CD4-positive, alpha-beta T cell treated with Interleukin-17A for 4 hours (primary cell): ENCODE measurements at regions not wholly inside any gene's neighbourhood (a gene's known extent, or its start where the extent isn't known, plus 50 kb on each side); places are given as distances from the start of the nearest gene placed in this dataset.
A peak's percentile ranks its signal among the peaks of the same experiment; 100 is the strongest.
"Not testable (repeated sequence)": the region's sequence is repeated elsewhere in the genome, so short reads cannot be mapped to it uniquely, and the experiment has no call there.

Experiments used
- DNase-seq: peaks from one replicate; pipeline ENCODE4 v3.0.0-alpha.2; 2020; ENCODE audit warnings: mixed read lengths

DNA sequence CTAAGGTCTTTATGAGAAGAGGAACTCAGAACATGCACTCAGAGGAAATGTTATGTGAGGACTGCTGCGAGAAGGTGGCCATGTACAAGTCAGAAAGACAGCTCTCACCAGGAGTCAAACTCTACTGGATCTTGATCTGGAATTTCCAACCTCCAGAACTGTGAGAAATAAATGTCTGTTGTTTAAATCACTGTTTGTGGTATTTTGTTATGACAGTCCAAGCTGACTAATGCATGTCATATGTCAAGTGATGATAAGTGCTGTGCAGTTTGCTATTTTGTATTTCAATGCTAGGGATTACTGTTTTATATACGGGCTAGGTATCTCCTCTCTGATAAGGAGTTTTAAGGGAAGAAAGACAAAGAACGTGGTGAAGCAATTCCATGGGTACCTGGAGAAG lies 162.3 kb downstream of the CPEB2 start:
- no peak for DNase-seq

- DNase-seq = no peak
Observed at GRCh38 chr4:15167743-15168142, 165.5 kb downstream of the CPEB2 start.

DNA sequence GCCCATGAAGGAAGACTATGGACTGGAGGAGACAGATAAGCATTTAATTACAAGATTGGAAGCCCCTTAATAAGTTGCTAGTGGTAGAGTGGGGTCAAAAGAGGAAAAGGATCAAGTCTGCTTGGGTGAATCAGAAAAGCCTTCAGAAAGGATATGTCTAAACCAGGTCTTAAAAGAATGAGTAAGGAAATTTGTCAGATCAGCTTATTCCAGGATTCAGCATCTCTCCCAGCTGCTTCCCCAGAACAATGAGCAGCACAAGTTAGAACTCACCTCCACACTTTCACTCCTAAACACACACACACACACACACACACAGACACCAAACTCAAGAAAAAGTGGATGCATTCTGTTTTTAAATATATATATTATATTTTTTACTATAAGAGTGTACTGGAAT lies 166.5 kb downstream of the CPEB2 start:
- no peak for DNase-seq

DNA sequence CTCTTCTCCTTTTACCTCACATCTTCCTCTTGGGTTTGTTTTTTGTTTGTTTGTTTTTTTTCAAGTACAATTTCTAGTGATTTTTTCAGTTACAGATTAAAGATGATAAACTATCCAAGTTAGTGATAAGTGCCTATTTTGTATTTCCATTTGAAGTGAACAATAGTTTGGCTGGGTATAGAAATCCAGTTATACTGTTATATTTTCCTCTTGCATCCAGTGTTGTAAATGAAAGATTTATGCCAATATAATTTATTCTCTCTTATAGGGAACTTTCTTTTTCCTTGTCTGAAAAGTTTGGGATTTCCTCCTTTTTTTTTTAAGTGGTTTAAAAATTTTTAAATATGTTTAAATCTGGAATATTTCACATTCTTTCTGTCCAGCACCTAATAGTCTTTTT lies 169.4 kb downstream of the CPEB2 start:
- DNase-seq = no peak

DNA sequence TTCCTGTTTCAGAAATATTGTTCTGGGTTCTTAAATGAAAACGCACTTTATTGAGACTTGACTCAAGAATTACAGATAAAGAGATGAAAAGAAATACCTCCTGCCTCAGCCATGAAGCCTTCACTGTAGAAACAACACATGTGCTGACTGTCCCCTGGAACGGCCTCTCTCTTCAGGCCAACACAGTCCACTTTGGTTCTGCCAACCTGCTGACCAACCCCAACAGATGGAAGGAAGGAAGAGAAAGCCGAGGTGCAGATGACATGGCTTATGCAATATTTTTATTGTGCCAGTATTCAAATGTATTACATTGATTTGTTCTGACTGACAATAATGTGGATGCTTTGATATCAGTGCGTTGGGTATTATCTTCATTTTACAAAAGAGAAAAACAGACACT lies 171.0 kb downstream of the CPEB2 start:
- DNase-seq = no peak

DNA sequence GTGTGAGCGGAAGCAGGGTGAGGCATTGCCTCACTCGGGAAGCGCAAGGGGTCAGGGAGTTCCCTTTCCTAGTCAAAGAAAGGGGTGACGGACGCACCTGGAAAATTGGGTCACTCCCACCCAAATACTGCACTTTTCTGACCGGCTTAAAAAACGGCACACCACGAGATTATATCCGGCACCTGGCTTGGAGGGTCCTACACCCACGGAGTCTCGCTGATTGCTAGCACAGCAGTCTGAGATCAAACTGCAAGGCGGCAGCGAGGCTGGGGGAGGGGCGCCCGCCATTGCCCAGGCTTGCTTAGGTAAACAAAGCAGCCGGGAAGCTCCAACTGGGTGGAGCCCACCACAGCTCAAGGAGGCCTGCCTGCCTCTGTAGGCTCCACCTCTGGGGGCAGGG lies 171.9 kb downstream of the CPEB2 start:
- not testable (repeated sequence) for DNase-seq

DNA sequence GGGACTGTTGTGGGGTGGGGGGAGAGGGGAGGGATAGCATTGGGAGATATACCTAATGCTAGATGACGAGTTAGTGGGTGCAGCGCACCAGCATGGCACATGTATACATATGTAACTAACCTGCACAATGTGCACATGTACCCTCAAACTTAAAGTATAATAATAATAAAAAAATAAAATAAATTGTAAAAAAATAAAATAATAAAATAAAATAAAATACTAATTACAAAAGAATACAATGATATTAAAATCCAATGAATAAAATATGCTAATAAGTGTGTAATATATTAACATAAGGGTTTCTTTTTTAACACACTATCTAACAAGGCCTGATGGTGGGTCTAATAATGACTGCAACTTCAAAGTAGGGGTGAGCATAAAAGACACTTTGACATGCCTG lies 177.6 kb downstream of the CPEB2 start:
- DNase-seq = not testable (repeated sequence)

- no peak for DNase-seq
Observed at GRCh38 chr4:15182600-15183220, 180.4 kb downstream of the CPEB2 start.

DNA sequence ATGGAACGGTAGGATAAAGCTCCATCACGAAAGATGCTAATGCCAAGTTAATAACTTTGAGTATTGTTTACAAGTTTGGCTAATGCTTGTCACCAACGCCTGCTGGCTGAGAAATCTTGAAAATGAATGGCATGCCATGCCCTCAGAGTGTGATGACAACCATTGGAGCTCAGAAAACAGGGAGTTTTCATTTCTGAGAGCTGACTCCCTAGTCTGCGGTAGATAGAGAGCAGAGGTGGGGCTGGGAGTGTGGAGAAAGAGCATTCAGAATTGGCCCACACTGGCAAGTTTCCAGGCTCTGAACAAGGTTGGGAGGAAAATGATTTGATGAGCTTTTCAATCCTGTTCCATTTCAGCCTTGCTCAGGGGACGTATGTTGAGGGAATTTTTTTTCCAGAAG lies 183.9 kb downstream of the CPEB2 start:
- no peak for DNase-seq

GRCh38 chr4:15186806-15187205 lies 184.5 kb downstream of the CPEB2 start:
- no peak for DNase-seq

GRCh38 chr4:15188605-15189539 lies 186.6 kb downstream of the CPEB2 start:
- no peak for DNase-seq

DNA sequence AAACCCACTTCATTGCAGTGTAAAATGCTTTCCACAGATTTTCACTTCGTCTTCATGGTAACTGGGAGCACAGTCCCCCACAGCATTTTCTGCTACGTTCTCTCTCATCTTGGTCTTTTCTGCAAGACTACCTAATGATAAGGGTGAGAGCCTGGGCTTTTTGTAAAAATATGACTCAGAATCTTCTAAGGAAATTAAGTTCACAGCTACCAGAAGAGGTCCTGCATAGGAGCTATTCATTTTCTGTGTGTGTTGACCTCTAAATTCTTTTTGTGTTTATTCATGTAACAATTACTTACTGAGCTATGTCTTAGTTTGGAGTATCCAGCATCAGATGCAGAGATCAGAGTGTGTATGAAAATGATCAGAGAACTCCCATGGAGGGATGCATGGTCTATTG lies 192.2 kb downstream of the CPEB2 start:
- DNase-seq = no peak

GRCh38 chr4:15197005-15197404 lies 194.7 kb downstream of the CPEB2 start:
- DNase-seq = no peak

DNA sequence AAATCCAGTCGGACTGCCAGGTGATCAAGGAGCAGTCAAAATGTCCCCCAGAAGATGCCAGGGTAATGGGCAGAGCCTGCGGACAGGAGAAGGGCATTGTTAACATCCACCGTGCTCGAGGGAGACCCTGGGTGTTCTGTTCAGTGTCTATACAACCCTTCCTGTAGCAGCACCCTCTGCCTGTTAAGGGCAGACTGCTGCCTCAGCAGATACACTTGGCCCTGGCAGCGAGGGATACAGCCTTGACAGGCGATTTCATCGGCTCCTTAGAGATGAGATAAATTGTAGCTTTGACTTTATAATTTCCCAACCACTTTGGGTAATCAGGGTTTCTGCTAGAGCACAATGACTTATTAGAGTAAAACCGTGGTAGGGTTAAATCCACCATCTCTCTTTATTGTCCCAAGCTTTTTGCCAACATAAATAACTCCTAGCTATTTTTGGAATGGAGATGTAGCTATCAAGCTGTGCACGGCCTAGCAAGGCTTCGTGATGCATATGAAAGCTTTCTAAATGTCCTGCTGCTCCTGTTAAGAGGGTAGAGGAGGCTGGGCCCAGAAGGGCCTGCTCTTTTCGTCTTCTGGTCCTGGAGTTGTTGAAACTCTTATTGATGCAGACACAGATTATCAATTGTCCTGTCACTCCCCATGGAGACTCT lies 195.9 kb downstream of the CPEB2 start:
- DNase-seq = no peak

- no peak for DNase-seq
Observed at GRCh38 chr4:15201782-15202181, 199.5 kb downstream of the CPEB2 start.

- DNase-seq = no peak
Observed at GRCh38 chr4:15202481-15202880, 200.2 kb downstream of the CPEB2 start.

- DNase-seq = not testable (repeated sequence)
Observed at GRCh38 chr4:15206526-15206925, 204.2 kb downstream of the CPEB2 start.

DNA sequence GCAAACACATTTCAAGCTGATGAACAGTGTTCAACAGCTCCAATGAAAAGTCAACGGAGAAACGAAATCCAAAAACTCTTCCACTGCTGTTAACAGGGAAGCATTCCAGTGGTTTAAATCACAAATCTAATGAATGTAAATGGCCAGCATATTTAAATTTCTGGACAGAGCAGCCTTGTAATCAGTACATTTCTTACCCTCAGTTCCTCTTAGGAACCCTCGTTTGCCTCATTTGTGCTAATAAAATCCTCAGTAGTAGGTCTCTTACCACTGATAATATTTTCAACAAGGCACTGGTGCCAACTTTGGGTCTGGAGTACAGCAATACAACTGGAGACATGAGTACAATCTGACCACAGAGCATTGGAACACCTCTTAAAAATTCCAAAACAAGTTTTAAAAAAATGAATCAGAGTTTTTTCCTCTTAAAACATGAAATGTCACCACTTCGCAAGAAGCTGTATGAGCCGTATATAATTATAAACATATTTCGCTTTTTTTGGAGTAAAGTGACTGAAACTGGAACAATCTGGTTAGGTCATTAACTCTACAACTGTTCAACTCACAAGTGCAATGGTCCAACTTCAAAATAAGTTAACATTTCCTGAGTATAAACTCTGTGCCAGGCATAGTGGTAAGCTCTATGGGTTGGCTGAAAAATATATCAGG lies 211.2 kb downstream of the CPEB2 start:
- no peak for DNase-seq

DNA sequence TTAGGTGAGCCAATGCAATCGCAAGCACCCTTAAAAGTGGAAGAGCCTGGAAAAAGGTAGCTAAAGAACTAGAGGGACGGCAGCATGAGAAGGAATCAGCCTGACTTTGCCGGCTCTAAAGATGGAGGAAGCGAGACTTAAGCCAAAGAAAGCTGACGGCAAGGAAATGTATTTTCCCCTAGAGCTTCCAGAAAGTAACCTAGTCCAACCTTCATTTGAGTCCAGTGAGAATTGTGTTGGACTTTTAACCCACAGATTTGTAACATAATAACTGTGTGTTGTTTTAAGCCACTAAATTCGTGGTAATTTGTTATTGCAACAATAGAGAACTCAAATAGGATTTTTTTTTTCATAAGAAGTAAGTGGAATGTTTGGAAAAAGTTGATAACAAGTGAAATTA lies 212.7 kb upstream of the C1QTNF7 start:
- no peak for DNase-seq

- DNase-seq = no peak
Observed at GRCh38 chr4:15226203-15226602, 201.6 kb upstream of the C1QTNF7 start.

GRCh38 chr4:15231265-15232091 lies 196.4 kb upstream of the C1QTNF7 start:
- peak; percentile 85 for DNase-seq
